ENCODE measurements at regions not wholly inside any gene's neighbourhood (a gene's known extent, or its start where the extent isn't known, plus 50 kb on each side); places are given as distances from the start of the nearest gene placed in this dataset.

- Histone ChIP-seq H3K9me3 (replicated peaks; ENCODE audit: insufficient read depth, low read length) (no peaks in the 10 kb centered on the region), H3K27ac (ENCODE audit: low read length) (no peak overlapping the region), H4K20me1 (ENCODE audit: insufficient read depth, low read length) (no peaks in the 10 kb centered on the region), H3K36me3 (replicated peaks; ENCODE audit: insufficient read depth, low read length) (no peaks in the 10 kb centered on the region), H2AFZ (ENCODE audit: low read length) (no peak overlapping the region), H3K27me3 (replicated peaks; ENCODE audit: insufficient read depth, low read length) (peaks cover 56% of the 10 kb centered on the region), H3K4me1 (ENCODE audit: low read length) (no peaks in the 10 kb centered on the region), H3K4me3 (ENCODE audit: low read length) (no peak overlapping the region), H3K79me2 (ENCODE audit: low read length) (no peaks in the 10 kb centered on the region), H3K9ac (ENCODE audit: low read length) (no peak overlapping the region), H3K9me2 (replicated peaks; ENCODE audit: insufficient read depth, low read length) (no peaks in the 10 kb centered on the region), H3K4me2 (ENCODE audit: low read depth, low read length) (no peak overlapping the region), H3F3A (ENCODE audit: insufficient read depth, low read length) (no peaks in the 10 kb centered on the region)
- no peak for DNase-seq
- TF ChIP-seq EZH2 (optimal IDR thresholded peaks at IDR 0.05; ENCODE audit: low read depth, low read length): no peak
- TF ChIP-seq EZH2phosphoT487 (IDR thresholded peaks at IDR 0.05; ENCODE audit: low read length): no peak
- TF ChIP-seq, protein P1, sequence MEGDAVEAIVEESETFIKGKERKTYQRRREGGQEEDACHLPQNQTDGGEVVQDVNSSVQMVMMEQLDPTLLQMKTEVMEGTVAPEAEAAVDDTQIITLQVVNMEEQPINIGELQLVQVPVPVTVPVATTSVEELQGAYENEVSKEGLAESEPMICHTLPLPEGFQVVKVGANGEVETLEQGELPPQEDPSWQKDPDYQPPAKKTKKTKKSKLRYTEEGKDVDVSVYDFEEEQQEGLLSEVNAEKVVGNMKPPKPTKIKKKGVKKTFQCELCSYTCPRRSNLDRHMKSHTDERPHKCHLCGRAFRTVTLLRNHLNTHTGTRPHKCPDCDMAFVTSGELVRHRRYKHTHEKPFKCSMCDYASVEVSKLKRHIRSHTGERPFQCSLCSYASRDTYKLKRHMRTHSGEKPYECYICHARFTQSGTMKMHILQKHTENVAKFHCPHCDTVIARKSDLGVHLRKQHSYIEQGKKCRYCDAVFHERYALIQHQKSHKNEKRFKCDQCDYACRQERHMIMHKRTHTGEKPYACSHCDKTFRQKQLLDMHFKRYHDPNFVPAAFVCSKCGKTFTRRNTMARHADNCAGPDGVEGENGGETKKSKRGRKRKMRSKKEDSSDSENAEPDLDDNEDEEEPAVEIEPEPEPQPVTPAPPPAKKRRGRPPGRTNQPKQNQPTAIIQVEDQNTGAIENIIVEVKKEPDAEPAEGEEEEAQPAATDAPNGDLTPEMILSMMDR (IDR thresholded peaks at IDR 0.05; ENCODE audit: low read length): no peak
Measured at GRCh38 chr1:37161171-37161570, 126.9 kb upstream of the GRIK3 start.

DNA sequence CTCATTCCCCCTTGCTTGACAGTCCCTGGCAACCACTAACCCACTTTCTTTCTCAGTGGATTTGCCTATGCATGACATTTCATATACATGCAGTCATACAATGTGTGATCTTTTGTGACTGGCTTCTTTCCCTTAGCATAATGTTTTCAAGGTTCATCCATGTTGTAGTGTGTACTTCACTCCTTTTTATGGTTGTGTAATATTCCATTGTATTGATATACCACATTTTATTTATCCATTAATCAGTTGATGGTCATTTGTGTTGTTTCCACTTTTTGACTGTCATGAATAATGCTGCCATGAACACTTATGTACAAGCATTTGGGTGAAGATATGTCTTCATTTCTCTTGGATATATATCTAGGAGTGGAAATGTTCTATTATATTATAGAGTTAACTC is 127.7 kb upstream of the GRIK3 start:
- no peak for DNase-seq
- H3K79me2 ChIP-seq (ENCODE audit: low read length): no peaks in the 10 kb centered on the region
- no peaks in the 10 kb centered on the region for H3F3A ChIP-seq (ENCODE audit: insufficient read depth, low read length)
- no peaks in the 10 kb centered on the region for H3K9me2 ChIP-seq (replicated peaks; ENCODE audit: insufficient read depth, low read length)
- no peaks in the 10 kb centered on the region for H3K36me3 ChIP-seq (replicated peaks; ENCODE audit: insufficient read depth, low read length)
- no peaks in the 10 kb centered on the region for H3K4me1 ChIP-seq (ENCODE audit: low read length)
- no peak overlapping the region for H3K4me3 ChIP-seq (ENCODE audit: low read length)
- H3K27ac ChIP-seq (ENCODE audit: low read length): no peak overlapping the region
- H4K20me1 ChIP-seq (ENCODE audit: insufficient read depth, low read length): no peaks in the 10 kb centered on the region
- peaks cover 54% of the 10 kb centered on the region for H3K27me3 ChIP-seq (replicated peaks; ENCODE audit: insufficient read depth, low read length)
- no peak overlapping the region for H2AFZ ChIP-seq (ENCODE audit: low read length)
- H3K9ac ChIP-seq (ENCODE audit: low read length): no peak overlapping the region
- no peaks in the 10 kb centered on the region for H3K9me3 ChIP-seq (replicated peaks; ENCODE audit: insufficient read depth, low read length)
- TF ChIP-seq EZH2phosphoT487 (IDR thresholded peaks at IDR 0.05; ENCODE audit: low read length) (no peak), EZH2 (optimal IDR thresholded peaks at IDR 0.05; ENCODE audit: low read depth, low read length) (no peak)
- TF ChIP-seq, protein P1 (IDR thresholded peaks at IDR 0.05; ENCODE audit: low read length): no peak
- H3K4me2 ChIP-seq (ENCODE audit: low read depth, low read length): no peak overlapping the region

DNA sequence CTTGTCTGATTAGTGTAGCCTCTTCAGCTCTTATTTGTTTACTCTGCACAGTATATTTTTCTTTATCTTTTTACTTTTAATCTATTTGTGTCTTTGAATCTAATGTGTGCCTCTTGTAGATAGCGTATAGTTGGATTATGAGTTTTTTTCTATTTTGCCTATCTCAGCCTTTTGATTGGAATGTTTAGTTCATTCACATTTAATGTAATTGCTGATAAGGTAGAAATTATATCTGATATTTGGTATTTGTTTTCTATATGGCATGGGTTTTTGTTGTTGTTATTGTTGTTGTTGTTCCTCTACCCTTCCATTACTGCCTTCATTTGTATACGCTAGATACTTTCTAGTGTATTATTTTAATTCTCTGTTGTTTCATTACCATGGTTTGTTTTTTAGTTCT is 131.7 kb upstream of the GRIK3 start:
- Histone ChIP-seq H3K36me3 (replicated peaks; ENCODE audit: insufficient read depth, low read length) (no peaks in the 10 kb centered on the region), H3K4me2 (ENCODE audit: low read depth, low read length) (no peak overlapping the region), H3K79me2 (ENCODE audit: low read length) (no peaks in the 10 kb centered on the region), H3K4me3 (ENCODE audit: low read length) (no peak overlapping the region), H3K9me3 (replicated peaks; ENCODE audit: insufficient read depth, low read length) (no peaks in the 10 kb centered on the region), H3K4me1 (ENCODE audit: low read length) (no peaks in the 10 kb centered on the region), H3F3A (ENCODE audit: insufficient read depth, low read length) (no peaks in the 10 kb centered on the region), H3K27me3 (replicated peaks; ENCODE audit: insufficient read depth, low read length) (peaks cover 58% of the 10 kb centered on the region), H4K20me1 (ENCODE audit: insufficient read depth, low read length) (no peaks in the 10 kb centered on the region), H3K27ac (ENCODE audit: low read length) (no peak overlapping the region), H2AFZ (ENCODE audit: low read length) (no peak overlapping the region), H3K9me2 (replicated peaks; ENCODE audit: insufficient read depth, low read length) (no peaks in the 10 kb centered on the region), H3K9ac (ENCODE audit: low read length) (no peak overlapping the region)
- no peak for DNase-seq
- no peak for TF ChIP-seq EZH2 (optimal IDR thresholded peaks at IDR 0.05; ENCODE audit: low read depth, low read length)
- TF ChIP-seq, protein P1 (IDR thresholded peaks at IDR 0.05; ENCODE audit: low read length): no peak
- no peak for TF ChIP-seq EZH2phosphoT487 (IDR thresholded peaks at IDR 0.05; ENCODE audit: low read length)

All from MM.1S (cell line).